Transverse colon (tissue), 4 donors: ENCODE measurements at regions not wholly inside any gene's neighbourhood (a gene's known extent, or its start where the extent isn't known, plus 50 kb on each side); places are given as distances from the start of the nearest gene placed in this dataset.
"Not testable (repeated sequence)": the region's sequence is repeated elsewhere in the genome, so short reads cannot be mapped to it uniquely, and the experiment has no call there.

Source experiments
- DNase-seq: peaks from one replicate; pipeline ENCODE4 v3.0.0-alpha.2; 2019
- H3K27ac ChIP-seq, 4 donors: fragments of 200-600 bp; sonication (generic); 2 replicates each; pipeline ENCODE4 v1.5.1; 2016 to 2018; ENCODE audit warnings: inconsistent platforms in 4 of 4
- H3K27me3 ChIP-seq: fragments of 200-600 bp; sonication (generic); 2 replicates; pipeline ENCODE4 v1.5.1; 2017; ENCODE audit warnings: inconsistent platforms
- H3K36me3 ChIP-seq, 4 donors: fragments of 200-600 bp; sonication (generic); 2 replicates each; pipeline ENCODE4 v1.5.1; 2017 to 2019; ENCODE audit warnings: inconsistent platforms in 4 of 4
- H3K4me1 ChIP-seq, 4 donors: fragments of 200-600 bp; sonication (generic); 2 replicates each; pipeline ENCODE4 v1.5.1; 2017 to 2020; ENCODE audit warnings: inconsistent platforms in 4 of 4
- H3K4me3 ChIP-seq, 4 donors: fragments of 200-600 bp; sonication (generic); 1 replicate in 1 of 4; 2 replicates in 3 of 4; pipeline versions ENCODE4 v1.5.1 to v1.6.1; 2017 to 2019; ENCODE audit warnings: inconsistent platforms in 4 of 4
- H3K9me3 ChIP-seq, 2 donors: fragments of 200-600 bp; sonication (generic); 2 replicates each; pipeline ENCODE4 v1.5.1; 2017 to 2019; ENCODE audit warnings: inconsistent platforms in 2 of 2
- EP300 ChIP-seq: sonication (generic); formaldehyde crosslinking; IDR thresholded peaks from one replicate; pipeline ENCODE4 v1.6.1; 2017; ENCODE audit warnings: antibody characterized with exemption, low read depth
- POLR2A ChIP-seq: fragments of 450-650 bp; IDR thresholded peaks from one replicate; pipeline ENCODE4 v1.6.1; 2016; ENCODE audit warnings: antibody characterized with exemption, mild to moderate bottlenecking, moderate library complexity
- POLR2AphosphoS5 ChIP-seq, 3 donors: sonication (generic); formaldehyde crosslinking; IDR thresholded peaks; one replicate each; pipeline ENCODE4 v1.6.1; 2016; ENCODE audit warnings: antibody characterized with exemption in 3 of 3
- WGBS, 2 donors: methylation state at CpG; one replicate each; pipeline ENCODE4 v1.1.5; 2018; ENCODE audit warnings: low coverage in 1 of 2; 5-methylcytosine and 5-hydroxymethylcytosine counted together
- in situ Hi-C, 4 donors: fragments of 200-750 bp; cut with MboI; loops; one replicate each; pipeline versions ENCODE4 v1.15.0 to v1.15.1; 2017; ENCODE audit warnings: low sequenced_read_pairs in 3 of 4, low pct_ligation_motif_present in 1 of 4, low pct_unique_long_range_greater_than_20kb in 1 of 4
- intact Hi-C: fragments of 100-400 bp; cut with DNase I; formaldehyde crosslinking; loops from one replicate; pipeline ENCODE4 v1.15.1; 2023; ENCODE audit warnings: low total_unique reads
- TF ChIP-seq, protein P1 (sequence below), 5 experiments: fragments of 200-600 bp in 3 of 5; fragments of 450-650 bp in 2 of 5; sonication (generic) in 3 of 5; IDR thresholded peaks; 1 replicate in 2 of 5; 2 replicates in 3 of 5; pipeline ENCODE4 v1.5.1; 2016 to 2017; ENCODE audit warnings: antibody characterized with exemption in 5 of 5, inconsistent platforms in 3 of 5, mild to moderate bottlenecking in 2 of 5, moderate library complexity in 1 of 5

DNA sequence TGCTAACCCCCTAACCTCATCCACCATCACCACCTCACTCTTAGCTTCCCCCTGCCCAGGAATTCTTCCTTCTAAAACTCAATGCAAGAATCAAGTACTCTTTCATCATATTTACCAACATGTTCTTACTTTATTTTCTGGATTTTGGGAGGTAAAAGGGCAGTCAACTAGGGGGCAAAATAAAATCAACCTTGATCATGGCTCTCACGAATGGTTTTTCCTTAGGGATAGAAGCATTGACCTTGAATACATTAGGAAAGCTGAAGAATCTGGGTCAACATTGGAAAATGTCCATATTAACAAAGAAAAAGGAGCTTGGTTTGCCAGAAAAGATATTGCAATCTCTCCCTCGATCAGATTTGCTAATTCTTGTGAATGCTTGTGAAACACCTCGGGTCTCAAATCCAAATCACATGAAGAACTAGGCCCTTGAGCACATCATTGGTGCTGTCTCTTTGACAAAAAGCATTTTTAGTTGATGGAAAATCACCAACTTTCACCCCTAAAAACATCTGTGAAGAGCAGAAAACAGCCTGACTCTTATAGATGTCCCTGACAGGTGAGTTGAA lies 58.9 kb downstream of the ZC3H11B start:
- Histone ChIP-seq H3K4me1 (no peaks in the 10 kb centered on the region), H3K27ac (no peak overlapping the region), H3K27me3 (no peaks in the 10 kb centered on the region), H3K9me3 (no peaks in the 10 kb centered on the region), H3K36me3 (no peaks in the 10 kb centered on the region), H3K4me3 (no peak overlapping the region)
- DNase-seq = no peak
- in situ Hi-C loops (loop anchor here in 1 of 4 donors (25.0 kb wide), 1 partner anchor 1217 kb away; the partner anchor contains the start of gene TGFB2), intact Hi-C loops (no loop called here)
- no peak for TF ChIP-seq POLR2A
- TF ChIP-seq EP300 = no peak
- TF ChIP-seq POLR2AphosphoS5 (IDR thresholded peaks at IDR 0.05) = no peak
- TF ChIP-seq, protein P1, sequence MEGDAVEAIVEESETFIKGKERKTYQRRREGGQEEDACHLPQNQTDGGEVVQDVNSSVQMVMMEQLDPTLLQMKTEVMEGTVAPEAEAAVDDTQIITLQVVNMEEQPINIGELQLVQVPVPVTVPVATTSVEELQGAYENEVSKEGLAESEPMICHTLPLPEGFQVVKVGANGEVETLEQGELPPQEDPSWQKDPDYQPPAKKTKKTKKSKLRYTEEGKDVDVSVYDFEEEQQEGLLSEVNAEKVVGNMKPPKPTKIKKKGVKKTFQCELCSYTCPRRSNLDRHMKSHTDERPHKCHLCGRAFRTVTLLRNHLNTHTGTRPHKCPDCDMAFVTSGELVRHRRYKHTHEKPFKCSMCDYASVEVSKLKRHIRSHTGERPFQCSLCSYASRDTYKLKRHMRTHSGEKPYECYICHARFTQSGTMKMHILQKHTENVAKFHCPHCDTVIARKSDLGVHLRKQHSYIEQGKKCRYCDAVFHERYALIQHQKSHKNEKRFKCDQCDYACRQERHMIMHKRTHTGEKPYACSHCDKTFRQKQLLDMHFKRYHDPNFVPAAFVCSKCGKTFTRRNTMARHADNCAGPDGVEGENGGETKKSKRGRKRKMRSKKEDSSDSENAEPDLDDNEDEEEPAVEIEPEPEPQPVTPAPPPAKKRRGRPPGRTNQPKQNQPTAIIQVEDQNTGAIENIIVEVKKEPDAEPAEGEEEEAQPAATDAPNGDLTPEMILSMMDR (IDR thresholded peaks at IDR 0.05) = no peak
- WGBS, 2 donors = 58 to 61% methylated on average over 3 of the region's 3 CpGs

DNA sequence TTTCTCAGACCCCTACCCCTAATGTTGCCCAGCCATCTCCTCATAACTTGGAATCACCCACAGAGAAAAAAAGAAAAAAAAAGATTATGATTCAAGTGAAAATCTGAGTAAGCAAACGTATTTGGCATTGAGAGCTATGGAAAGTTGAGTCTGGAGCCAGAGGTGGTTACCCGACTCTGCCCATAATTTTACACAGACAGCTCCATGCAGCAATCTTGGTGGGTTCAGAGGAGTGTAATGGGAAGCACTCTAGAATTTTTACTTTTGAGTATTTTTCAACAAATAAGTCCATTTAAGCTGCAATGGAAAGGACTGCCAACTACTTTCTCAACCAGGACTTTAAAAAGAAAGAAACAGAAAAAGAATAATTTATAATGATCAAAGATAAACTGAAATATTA lies 62.7 kb downstream of the ZC3H11B start:
- H3K9me3 ChIP-seq = no peaks in the 10 kb centered on the region
- in situ Hi-C loops (loop anchor here in 1 of 4 donors (25.0 kb wide), 1 partner anchor 1213 kb away; the partner anchor contains the start of gene TGFB2), intact Hi-C loops (no loop called here)
- H3K36me3 ChIP-seq = no peaks in the 10 kb centered on the region
- H3K27me3 ChIP-seq = no peaks in the 10 kb centered on the region
- no peak for DNase-seq
- TF ChIP-seq, protein P1 (IDR thresholded peaks at IDR 0.05) = no peak
- TF ChIP-seq EP300 (no peak), POLR2A (no peak), POLR2AphosphoS5 (IDR thresholded peaks at IDR 0.05) (no peak)
- H3K4me1 ChIP-seq = no peaks in the 10 kb centered on the region
- no peak overlapping the region for H3K4me3 ChIP-seq
- WGBS, 2 donors = 67 to 69% methylated on average over 2 of the region's 2 CpGs
- H3K27ac ChIP-seq = no peak overlapping the region

DNA sequence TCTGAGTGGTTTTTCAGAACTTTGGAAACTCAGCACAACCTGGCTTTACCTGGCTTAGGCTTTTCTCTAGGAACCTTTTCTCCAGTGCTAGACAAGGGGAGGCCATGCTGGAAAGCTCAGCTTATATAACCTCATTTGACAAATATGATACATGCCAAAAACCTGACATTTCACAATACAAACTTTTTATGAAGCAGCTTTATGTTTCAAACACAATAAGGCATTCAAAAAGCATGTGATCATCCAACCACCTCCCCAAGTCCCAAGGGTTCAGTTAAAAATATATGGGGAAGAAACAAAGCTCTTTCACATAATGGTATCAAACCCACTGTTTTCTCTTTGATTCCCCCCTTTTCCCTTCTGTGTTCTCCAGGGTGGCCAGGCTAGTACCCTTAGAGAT lies 63.7 kb downstream of the ZC3H11B start:
- H3K27ac ChIP-seq = no peak overlapping the region
- DNase-seq = no peak
- H3K36me3 ChIP-seq = no peaks in the 10 kb centered on the region
- H3K9me3 ChIP-seq = no peaks in the 10 kb centered on the region
- in situ Hi-C loops (no loop called here), intact Hi-C loops (no loop called here)
- H3K4me1 ChIP-seq = no peaks in the 10 kb centered on the region
- no peaks in the 10 kb centered on the region for H3K27me3 ChIP-seq
- TF ChIP-seq POLR2A = no peak
- TF ChIP-seq EP300 = no peak
- TF ChIP-seq, protein P1 (IDR thresholded peaks at IDR 0.05) = no peak
- no peak for TF ChIP-seq POLR2AphosphoS5 (IDR thresholded peaks at IDR 0.05)
- no peak overlapping the region for H3K4me3 ChIP-seq

DNA sequence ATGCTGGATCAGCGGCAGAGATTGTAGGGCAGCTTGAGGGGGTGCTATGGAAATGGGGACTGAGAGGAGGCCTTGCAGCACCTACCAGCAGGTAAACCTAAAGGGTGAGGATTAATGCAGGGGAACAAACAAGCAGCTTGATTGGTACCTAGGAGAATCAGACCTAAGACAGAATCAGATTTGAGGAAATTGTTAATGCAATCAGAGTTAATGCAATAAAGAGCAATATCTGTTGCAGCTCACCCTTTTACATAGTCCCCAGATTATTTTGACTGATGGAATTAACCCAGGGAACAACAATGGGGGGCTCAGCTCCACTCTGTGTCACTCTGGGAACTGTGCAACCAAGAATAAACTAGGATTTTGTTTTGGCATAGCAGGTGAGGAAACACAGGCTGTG lies 64.5 kb downstream of the ZC3H11B start:
- no peak overlapping the region for H3K4me3 ChIP-seq
- TF ChIP-seq POLR2AphosphoS5 (IDR thresholded peaks at IDR 0.05) (no peak), EP300 (no peak), POLR2A (no peak)
- no peaks in the 10 kb centered on the region for H3K4me1 ChIP-seq
- no peaks in the 10 kb centered on the region for H3K27me3 ChIP-seq
- no peak overlapping the region for H3K27ac ChIP-seq
- intact Hi-C loops (no loop called here), in situ Hi-C loops (no loop called here)
- no peaks in the 10 kb centered on the region for H3K36me3 ChIP-seq
- DNase-seq = no peak
- WGBS, 2 donors = 83% methylated on average over 1 of the region's 1 CpG
- H3K9me3 ChIP-seq = no peaks in the 10 kb centered on the region

DNA sequence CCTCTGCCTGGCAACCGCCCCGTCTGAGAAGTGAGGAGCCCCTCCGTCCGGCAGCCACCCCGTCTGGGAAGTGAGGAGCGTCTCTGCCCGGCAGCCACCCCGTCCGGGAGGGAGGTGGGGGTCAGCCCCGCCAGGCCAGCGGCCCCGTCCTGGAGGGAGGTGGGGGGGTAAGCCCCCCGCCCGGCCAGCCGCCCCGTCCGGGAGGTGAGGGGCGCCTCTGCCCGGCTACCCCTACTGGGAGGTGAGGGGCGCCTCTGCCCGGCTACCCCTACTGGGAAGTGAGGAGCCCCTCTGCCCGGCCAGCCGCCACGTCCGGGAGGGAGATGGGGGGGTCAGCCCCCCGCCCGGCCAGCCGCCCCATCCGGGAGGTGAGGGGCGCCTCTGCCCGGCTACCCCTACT lies 67.1 kb downstream of the ZC3H11B start:
- H3K27ac ChIP-seq, H3K9me3 ChIP-seq, intact Hi-C loops, H3K27me3 ChIP-seq, H3K4me3 ChIP-seq, in situ Hi-C loops, H3K4me1 ChIP-seq, H3K36me3 ChIP-seq, DNase-seq: not testable (repeated sequence)
- WGBS, 2 donors = 100% methylated on average over 2 of the region's 31 CpGs; no CpG with 5 or more reads in 1 of the 2 donors
